Astrocyte of the cerebellum (primary cell): ENCODE measurements at regions not wholly inside any gene's neighbourhood (a gene's known extent, or its start where the extent isn't known, plus 50 kb on each side); places are given as distances from the start of the nearest gene placed in this dataset.

Experiments
- DNase-seq: peaks from one replicate; pipeline ENCODE4 v3.0.0-alpha.2; 2011; ENCODE audit warnings: low read depth
- H3K4me3 ChIP-seq: 2 replicates; pipeline ENCODE4 v1.5.1; 2011; ENCODE audit warnings: mild to moderate bottlenecking, low read depth, low read length, moderate library complexity
- CTCF ChIP-seq: IDR thresholded peaks from 2 replicates; pipeline ENCODE4 v1.5.1; 2012; ENCODE audit warnings: low read length, low read depth, moderate library complexity, mild to moderate bottlenecking; ENCODE audit errors: missing control alignments
- in situ Hi-C: cut with HindIII; loops from 2 replicates; pipeline ENCODE4 v1.10.0; 2017; ENCODE audit warnings: low sequenced_read_pairs

- no peak overlapping the region for H3K4me3 ChIP-seq
- DNase-seq: no peak
- TF ChIP-seq CTCF: no peak
- in situ Hi-C loops: no loop called here
Observed at GRCh38 chr11:121932646-121933185, 183.3 kb downstream of the BLID start.

DNA sequence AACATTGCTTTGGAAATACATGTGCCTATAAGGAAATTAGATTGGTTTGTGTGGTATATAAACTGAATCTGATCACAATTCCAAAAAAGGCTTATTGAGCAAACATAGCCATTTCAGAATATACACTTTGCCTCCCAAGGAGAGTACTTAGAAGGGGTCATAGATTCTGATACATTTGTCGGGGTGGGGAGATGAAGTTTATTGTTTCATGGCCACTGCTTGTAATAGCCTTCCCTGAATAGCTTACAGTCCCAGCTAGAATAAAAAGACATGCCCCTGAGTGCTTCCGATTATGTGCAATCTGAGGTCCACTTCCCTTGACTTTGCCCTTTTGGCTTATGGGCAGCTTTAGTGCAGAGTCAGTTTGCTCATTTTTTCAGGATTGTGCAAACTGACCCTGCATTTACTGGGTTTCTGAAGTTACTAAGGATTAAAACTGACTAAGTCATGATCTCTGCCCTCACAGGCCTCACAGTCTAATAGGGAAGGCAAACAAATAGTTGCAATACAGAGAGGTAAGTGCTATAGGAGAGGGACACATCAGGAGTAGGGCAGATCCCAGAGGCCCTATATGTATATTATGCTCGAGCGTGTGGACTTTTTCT lies 184.2 kb downstream of the BLID start:
- DNase-seq: no peak
- no peak overlapping the region for H3K4me3 ChIP-seq
- no peak for TF ChIP-seq CTCF
- in situ Hi-C loops: no loop called here

GRCh38 chr11:121931121-121931520 lies 184.9 kb downstream of the BLID start:
- TF ChIP-seq CTCF: no peak
- no peak overlapping the region for H3K4me3 ChIP-seq
- in situ Hi-C loops: no loop called here
- DNase-seq: no peak

GRCh38 chr11:121930004-121930965 lies 185.7 kb downstream of the BLID start:
- peak overlapping the region; percentile 30 for H3K4me3 ChIP-seq
- no peak for DNase-seq
- TF ChIP-seq CTCF: no peak
- in situ Hi-C loops: no loop called here

DNA sequence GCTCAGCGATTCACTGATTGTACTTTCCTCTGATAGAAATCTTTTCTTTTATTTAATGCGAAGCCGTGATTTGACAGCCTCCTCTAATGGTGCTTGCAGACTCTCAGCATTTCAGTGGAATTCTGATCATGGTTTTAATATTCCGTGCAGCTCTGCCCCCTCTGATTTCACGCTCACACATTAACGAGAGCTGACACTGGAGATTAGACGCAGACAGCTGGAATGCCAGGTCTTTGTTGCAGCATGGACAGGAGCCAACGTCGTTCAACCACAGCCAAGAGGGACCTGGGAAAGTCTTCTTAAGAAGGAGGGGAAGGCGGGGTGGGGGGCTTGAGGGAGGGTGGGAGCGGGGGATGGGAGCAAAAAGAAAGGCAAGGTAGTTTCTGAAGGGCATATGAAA lies 186.4 kb downstream of the BLID start:
- DNase-seq: peak; percentile 68
- H3K4me3 ChIP-seq: peak overlapping the region; percentile 30
- no peak for TF ChIP-seq CTCF
- in situ Hi-C loops: no loop called here

DNA sequence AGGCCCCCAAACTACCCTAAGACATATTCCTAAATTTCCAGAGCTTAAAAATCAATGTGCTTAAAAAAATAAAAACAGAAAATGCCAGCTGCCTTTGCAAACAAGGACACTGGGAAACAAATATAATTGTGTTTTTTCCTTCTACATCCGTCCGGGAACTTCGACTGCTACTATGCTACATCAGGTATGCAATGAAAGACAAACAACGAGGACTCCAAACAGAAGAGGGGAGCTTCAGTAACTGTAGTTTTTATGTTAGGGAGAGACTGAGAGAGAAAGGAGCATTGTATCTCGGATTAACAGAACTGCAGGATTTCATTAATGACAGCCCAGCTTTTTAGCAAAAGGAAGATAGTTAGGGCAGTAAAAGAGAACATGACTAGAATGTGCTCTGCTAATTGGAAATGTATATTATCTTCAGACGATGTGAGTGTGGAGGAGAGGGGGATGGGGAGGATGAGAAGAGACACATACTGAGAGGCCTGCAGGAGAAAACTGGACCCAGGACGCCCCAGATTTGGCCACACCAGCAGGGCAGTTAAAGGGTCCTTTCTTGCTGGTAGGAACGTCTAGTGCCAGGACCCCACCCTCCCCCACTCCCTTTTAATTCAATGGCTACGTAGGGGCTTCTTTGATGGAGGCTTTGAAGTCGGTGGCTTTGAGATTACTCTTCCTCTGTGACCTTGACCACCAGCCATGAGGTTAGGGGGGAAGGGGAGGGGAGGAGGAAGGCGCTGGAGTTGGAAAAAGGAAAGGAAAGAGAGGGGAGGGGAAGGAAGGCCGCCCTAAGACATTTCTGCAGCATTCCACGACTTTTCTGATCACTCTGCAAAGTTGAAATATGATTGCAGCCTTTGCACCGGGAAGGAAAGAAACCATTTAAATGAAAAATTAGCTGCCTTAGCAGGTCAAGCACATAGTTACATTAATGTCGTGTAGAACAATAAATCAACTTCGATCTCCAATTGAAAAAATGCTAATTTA lies 187.1 kb downstream of the BLID start:
- in situ Hi-C loops: no loop called here
- H3K4me3 ChIP-seq: peak overlapping the region; percentile 30
- no peak for DNase-seq
- no peak for TF ChIP-seq CTCF
